A673 (cell line): ENCODE measurements at regions not wholly inside any gene's neighbourhood (a gene's known extent, or its start where the extent isn't known, plus 50 kb on each side); places are given as distances from the start of the nearest gene placed in this dataset.

ENCODE experiments used
- CTCF ChIP-seq: fragments of 300-800, 200-600 bp; sonication (generic); conservative IDR thresholded peaks from 2 replicates; pipeline ENCODE4 v1.5.1; 2017; ENCODE audit warnings: low read depth, mild to moderate bottlenecking, antibody characterized with exemption, low read length, moderate library complexity, mixed read lengths
- EZH2 ChIP-seq: fragments of 200-600 bp; sonication (generic); IDR thresholded peaks from 2 replicates; pipeline ENCODE4 v1.6.1; 2017; ENCODE audit warnings: borderline replicate concordance, low read depth, mild to moderate bottlenecking, mixed read lengths, antibody characterized with exemption, low read length; ENCODE audit not compliant: poor library complexity, severe bottlenecking

- TF ChIP-seq CTCF, result no peak
- no peak for TF ChIP-seq EZH2
These were observed 95.1 kb upstream of the DOCK9 start for GRCh38 chr13:99072941-99073340.
